H9 (cell line): ENCODE measurements at regions not wholly inside any gene's neighbourhood (a gene's known extent, or its start where the extent isn't known, plus 50 kb on each side); places are given as distances from the start of the nearest gene placed in this dataset.

Experiments used
- DNase-seq: peaks from one replicate; pipeline ENCODE4 v3.0.0-alpha.2; 2017
- H2AFZ ChIP-seq: one replicate; pipeline ENCODE4 v1.6.1; 2013; ENCODE audit warnings: mild to moderate bottlenecking, low read length, control low read depth, moderate library complexity
- H2AK5ac ChIP-seq: 2 replicates; pipeline ENCODE4 v1.6.1; 2013; ENCODE audit warnings: low read length, control low read depth, mixed read lengths; ENCODE audit not compliant: insufficient read length
- H2BK120ac ChIP-seq: one replicate; pipeline ENCODE4 v1.6.1; 2013; ENCODE audit warnings: low read depth, mild to moderate bottlenecking, low read length, control low read depth, inconsistent platforms; ENCODE audit not compliant: poor library complexity, severe bottlenecking
- H2BK12ac ChIP-seq: 2 replicates; pipeline ENCODE4 v1.6.1; 2013; ENCODE audit warnings: low read length, control low read depth, mixed read lengths, low read depth; ENCODE audit not compliant: insufficient read length
- H2BK15ac ChIP-seq: 2 replicates; pipeline ENCODE4 v1.6.1; 2013; ENCODE audit warnings: low read depth, low read length, control low read depth
- H2BK20ac ChIP-seq: one replicate; pipeline ENCODE4 v1.6.1; 2013; ENCODE audit warnings: low read depth, mild to moderate bottlenecking, low read length, control low read depth, inconsistent platforms; ENCODE audit not compliant: poor library complexity, severe bottlenecking
- H2BK5ac ChIP-seq: 2 replicates; pipeline ENCODE4 v1.6.1; 2013; ENCODE audit warnings: low read length, control low read depth, mixed read lengths; ENCODE audit not compliant: insufficient read length
- H3K14ac ChIP-seq: 2 replicates; pipeline ENCODE4 v1.6.1; 2013; ENCODE audit warnings: low read length, control low read depth; ENCODE audit not compliant: insufficient read depth
- H3K18ac ChIP-seq: 2 replicates; pipeline ENCODE4 v1.6.1; 2013; ENCODE audit warnings: low read depth, mild to moderate bottlenecking, mixed read lengths, low read length, control low read depth; ENCODE audit not compliant: insufficient read length
- H3K23ac ChIP-seq: 2 replicates; pipeline ENCODE4 v1.6.1; 2013; ENCODE audit warnings: low read length, control low read depth, mixed read lengths, low read depth; ENCODE audit not compliant: insufficient read length
- H3K23me2 ChIP-seq: 2 replicates; pipeline ENCODE4 v1.6.1; 2013; ENCODE audit warnings: low read depth, mild to moderate bottlenecking, mixed read lengths, low read length, control low read depth; ENCODE audit not compliant: insufficient read length, poor library complexity, severe bottlenecking
- H3K27ac ChIP-seq: 2 replicates; pipeline ENCODE4 v1.5.1; 2013; ENCODE audit warnings: low read length, control low read depth, mixed read lengths, low read depth; ENCODE audit not compliant: insufficient read length
- H3K27me3 ChIP-seq: 2 replicates; pipeline ENCODE4 v1.6.1; 2013; ENCODE audit warnings: low read length, control low read depth, inconsistent platforms; ENCODE audit not compliant: insufficient read depth
- H3K4ac ChIP-seq: 2 replicates; pipeline ENCODE4 v1.6.1; 2013; ENCODE audit warnings: low read depth, mild to moderate bottlenecking, control low read depth, inconsistent platforms, low read length, moderate library complexity
- H3K4me1 ChIP-seq: 2 replicates; pipeline ENCODE4 v1.6.1; 2013; ENCODE audit warnings: low read length, control low read depth, inconsistent platforms; ENCODE audit not compliant: insufficient read depth
- H3K4me2 ChIP-seq: 2 replicates; pipeline ENCODE4 v1.6.1; 2013; ENCODE audit warnings: low read length, control low read depth, mixed read lengths; ENCODE audit not compliant: insufficient read length, insufficient read depth
- H3K56ac ChIP-seq: 2 replicates; pipeline ENCODE4 v1.6.1; 2013; ENCODE audit warnings: low read depth, mild to moderate bottlenecking, mixed read lengths, low read length, control low read depth; ENCODE audit not compliant: insufficient read length
- H3K79me1 ChIP-seq: 2 replicates; pipeline ENCODE4 v1.6.1; 2013; ENCODE audit warnings: low read depth, mild to moderate bottlenecking, moderate library complexity, low read length, control low read depth, inconsistent platforms; ENCODE audit not compliant: insufficient read depth, poor library complexity, severe bottlenecking
- H3K79me2 ChIP-seq: 2 replicates; pipeline ENCODE4 v1.6.1; 2013; ENCODE audit warnings: low read length, control low read depth, inconsistent platforms; ENCODE audit not compliant: insufficient read depth
- H3K9ac ChIP-seq: 2 replicates; pipeline ENCODE4 v1.6.1; 2013; ENCODE audit warnings: low read length, control low read depth, mixed read lengths; ENCODE audit not compliant: insufficient read length; ENCODE audit errors: extremely low read depth
- H3K9me3 ChIP-seq: one replicate; pipeline ENCODE4 v1.6.1; 2013; ENCODE audit warnings: low read depth, low read length, inconsistent platforms; ENCODE audit not compliant: control insufficient read depth
- H3T11ph ChIP-seq: one replicate; pipeline ENCODE4 v1.6.1; 2013; ENCODE audit warnings: mild to moderate bottlenecking, low read length, control low read depth, inconsistent platforms
- H4K20me1 ChIP-seq: one replicate; pipeline ENCODE4 v1.6.1; 2013; ENCODE audit not compliant: control insufficient read depth, insufficient read length, insufficient read depth
- H4K5ac ChIP-seq: 2 replicates; pipeline ENCODE4 v1.6.1; 2013; ENCODE audit warnings: low read depth, mild to moderate bottlenecking, mixed read lengths, low read length, control low read depth; ENCODE audit not compliant: insufficient read length
- H4K8ac ChIP-seq: replicated peaks from 2 replicates; pipeline ENCODE4 v1.6.1; 2013; ENCODE audit warnings: low read length, control low read depth, mixed read lengths, low read depth; ENCODE audit not compliant: insufficient read length
- H4K91ac ChIP-seq: 2 replicates; pipeline ENCODE4 v1.6.1; 2013; ENCODE audit warnings: low read depth, mild to moderate bottlenecking, moderate library complexity, mixed read lengths, low read length, control low read depth; ENCODE audit not compliant: insufficient read length
- H3K27ac Mint-ChIP-seq, 3 experiments: 2 replicates in 2 of 3; 3 replicates in 1 of 3; pipeline ENCODE4 v1.8.0; 2020 to 2021; ENCODE audit warnings: mixed read lengths in 3 of 3, mild to moderate bottlenecking in 1 of 3, moderate library complexity in 1 of 3
- H3K27me3 Mint-ChIP-seq: 2 replicates; pipeline ENCODE4 v1.8.0; 2021; ENCODE audit warnings: low read depth, mild to moderate bottlenecking, moderate library complexity, mixed read lengths
- H3K36me3 Mint-ChIP-seq, 3 experiments: 2 replicates in 2 of 3; 3 replicates in 1 of 3; pipeline ENCODE4 v1.8.0; 2020 to 2021; ENCODE audit warnings: low read depth in 3 of 3, mixed read lengths in 3 of 3; ENCODE audit not compliant: insufficient read depth in 1 of 3
- H3K4me1 Mint-ChIP-seq, 2 experiments: 2 replicates each; pipeline ENCODE4 v1.8.0; 2020; ENCODE audit warnings: mixed read lengths in 2 of 2
- H3K4me3 Mint-ChIP-seq, 2 experiments: 2 replicates in 1 of 2; 3 replicates in 1 of 2; pipeline ENCODE4 v1.8.0; 2020 to 2021; ENCODE audit warnings: mild to moderate bottlenecking in 2 of 2, mixed read lengths in 2 of 2, moderate library complexity in 1 of 2
- H3K9me3 Mint-ChIP-seq, 2 experiments: 2 replicates in 1 of 2; 3 replicates in 1 of 2; pipeline ENCODE4 v1.8.0; 2020; ENCODE audit warnings: mild to moderate bottlenecking in 2 of 2, mixed read lengths in 2 of 2, moderate library complexity in 1 of 2
- CTCF ChIP-seq: fragments of 200-600 bp; sonication (generic); conservative IDR thresholded peaks from 3 replicates; pipeline ENCODE4 v1.8.0; 2021; ENCODE audit warnings: antibody characterized with exemption, mild to moderate bottlenecking

GRCh38 chr4:161225327-161225726 is 938.5 kb downstream of the FSTL5 start:
- no peaks in the 10 kb centered on the region for H3K4me1 ChIP-seq
- no peak overlapping the region for H2AK5ac ChIP-seq
- H3K27me3 Mint-ChIP-seq = no peaks in the 10 kb centered on the region; the same call in 1 of the 2 replicates
- TF ChIP-seq CTCF = no peak
- no peak overlapping the region for H2AFZ ChIP-seq
- no peak overlapping the region for H2BK20ac ChIP-seq
- H4K91ac ChIP-seq = no peak overlapping the region
- H3K9me3 Mint-ChIP-seq = peaks cover 24 to 27% of the 10 kb centered on the region in 2 experiments
- H2BK5ac ChIP-seq = no peak overlapping the region
- DNase-seq = no peak
- H4K20me1 ChIP-seq = no peaks in the 10 kb centered on the region
- no peaks in the 10 kb centered on the region for H3K4me1 Mint-ChIP-seq
- no peak overlapping the region for H3K18ac ChIP-seq
- no peak overlapping the region for H3K27ac ChIP-seq
- H3K79me2 ChIP-seq = no peaks in the 10 kb centered on the region
- peaks cover 5 to 31% (median 24%) of the 10 kb centered on the region in 3 experiments for H3K36me3 Mint-ChIP-seq
- no peak overlapping the region for H3K4me3 Mint-ChIP-seq
- H3K56ac ChIP-seq = no peak overlapping the region
- no peak overlapping the region for H2BK12ac ChIP-seq
- no peak overlapping the region for H3K27ac Mint-ChIP-seq
- no peak overlapping the region for H2BK120ac ChIP-seq
- H2BK15ac ChIP-seq = no peak overlapping the region
- no peaks in the 10 kb centered on the region for H3K23me2 ChIP-seq
- no peak overlapping the region for H3K9ac ChIP-seq
- no peak overlapping the region for H4K5ac ChIP-seq
- no peak overlapping the region for H3K14ac ChIP-seq
- no peak overlapping the region for H3K23ac ChIP-seq
- H3T11ph ChIP-seq = no peak overlapping the region
- H4K8ac ChIP-seq = no peak overlapping the region
- no peak overlapping the region for H3K4ac ChIP-seq
- no peak overlapping the region for H3K4me2 ChIP-seq
- H3K79me1 ChIP-seq = no peaks in the 10 kb centered on the region
- H3K27me3 ChIP-seq = no peaks in the 10 kb centered on the region
- H3K9me3 ChIP-seq = peaks cover 15% of the 10 kb centered on the region
